ENCODE measurements at regions not wholly inside any gene's neighbourhood (a gene's known extent, or its start where the extent isn't known, plus 50 kb on each side); places are given as distances from the start of the nearest gene placed in this dataset.

- Mint-ChIP-seq H3K27ac (no peak overlapping the region), H3K9me3 (ENCODE audit: insufficient read depth) (peaks cover 5% of the 10 kb centered on the region), H3K4me1 (no peaks in the 10 kb centered on the region), H3K4me3 (no peak overlapping the region), H3K27me3 (no peaks in the 10 kb centered on the region)
- H3K9ac ChIP-seq (ENCODE audit: low read length): no peak overlapping the region
- ChIA-PET POLR2A (no interaction called here), CTCF (no interaction called here)
- H3K4me3 ChIP-seq (ENCODE audit: control extremely low read depth in 1 of 5, extremely low read depth in 1 of 5, insufficient read depth in 1 of 5, low read depth in 2 of 5, low read length in 4 of 5): no peak overlapping the region
- no peaks in the 10 kb centered on the region for H3K36me3 ChIP-seq (replicated peaks in 1 of 2; ENCODE audit: control extremely low read depth in 1 of 2, control insufficient read depth in 1 of 2, extremely low read depth in 1 of 2, insufficient read depth in 2 of 2, low read length in 1 of 2)
- no peak for TF ChIP-seq CTCF (IDR thresholded peaks at IDR 0.05)
- no peak overlapping the region for H2AFZ ChIP-seq (ENCODE audit: insufficient read depth, low read depth, low read length, poor library complexity, severe bottlenecking)
- no peak overlapping the region for H3K4me2 ChIP-seq (replicated peaks; ENCODE audit: low read depth, low read length, poor library complexity, severe bottlenecking)
- WGBS (ENCODE audit: insufficient coverage): no CpG with 5 or more reads among the region's 1 CpG
- no peaks in the 10 kb centered on the region for H4K20me1 ChIP-seq (ENCODE audit: control insufficient read depth, insufficient read depth, low read length, poor library complexity, severe bottlenecking)
- no peak overlapping the region for H3K27ac ChIP-seq (ENCODE audit: low read length in 2 of 2)
- no peaks in the 10 kb centered on the region for H3K27me3 ChIP-seq (replicated peaks in 1 of 4; ENCODE audit: control extremely low read depth in 1 of 4, control insufficient read depth in 3 of 4, insufficient read depth in 4 of 4, low read length in 3 of 4)
- no peaks in the 10 kb centered on the region for H3K4me1 ChIP-seq (ENCODE audit: control insufficient read depth in 2 of 2, insufficient read depth in 2 of 2, low read length in 2 of 2)
- intact Hi-C loops (cut with micrococcal nuclease): no loop called here
- H3K79me2 ChIP-seq (ENCODE audit: control insufficient read depth, insufficient read depth, low read length): no peaks in the 10 kb centered on the region
- no peak for ATAC-seq (ENCODE audit: low read depth)
- H3K9me3 ChIP-seq (ENCODE audit: control extremely low read depth in 1 of 3, control insufficient read depth in 2 of 3, insufficient read depth in 1 of 3, low read length in 2 of 3): peaks cover 0 to 6% (median 0%) of the 10 kb centered on the region in 3 donors
- DNase-seq: no peak
Observed at GRCh38 chr18:28334516-28334915, 157.6 kb upstream of the CDH2 start.

DNA sequence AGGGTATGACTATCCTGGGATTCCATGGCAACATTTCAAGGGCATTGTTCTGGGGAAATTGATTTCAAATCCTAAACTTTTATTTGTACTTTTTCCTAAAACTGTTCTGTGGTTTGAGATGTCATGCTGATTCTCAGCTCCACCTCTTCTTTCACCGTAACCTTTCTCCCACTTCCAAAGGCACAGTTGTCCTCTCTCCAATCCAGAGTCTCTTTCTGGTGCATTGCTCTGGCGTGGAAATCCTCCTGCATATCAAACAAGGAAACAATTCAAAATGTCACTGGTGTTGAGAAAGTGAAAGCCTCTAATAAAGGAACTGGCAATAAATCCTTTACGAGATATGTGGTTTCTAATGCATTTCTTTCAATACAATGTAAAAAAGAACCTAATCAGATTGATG, 155.1 kb upstream of the CDH2 start:
- Mint-ChIP-seq H3K4me1 (no peaks in the 10 kb centered on the region), H3K4me3 (no peak overlapping the region), H3K27me3 (no peaks in the 10 kb centered on the region), H3K9me3 (ENCODE audit: insufficient read depth) (peaks cover 2% of the 10 kb centered on the region), H3K27ac (no peak overlapping the region)
- Histone ChIP-seq H3K9me3 (ENCODE audit: control extremely low read depth in 1 of 3, control insufficient read depth in 2 of 3, insufficient read depth in 1 of 3, low read length in 2 of 3) (peaks cover 0 to 7% (median 0%) of the 10 kb centered on the region in 3 donors), H3K9ac (ENCODE audit: low read length) (no peak overlapping the region), H4K20me1 (ENCODE audit: control insufficient read depth, insufficient read depth, low read length, poor library complexity, severe bottlenecking) (no peaks in the 10 kb centered on the region), H3K4me2 (replicated peaks; ENCODE audit: low read depth, low read length, poor library complexity, severe bottlenecking) (no peak overlapping the region), H3K27ac (ENCODE audit: low read length in 2 of 2) (no peak overlapping the region), H3K36me3 (replicated peaks in 1 of 2; ENCODE audit: control extremely low read depth in 1 of 2, control insufficient read depth in 1 of 2, extremely low read depth in 1 of 2, insufficient read depth in 2 of 2, low read length in 1 of 2) (no peaks in the 10 kb centered on the region), H3K4me3 (ENCODE audit: control extremely low read depth in 1 of 5, extremely low read depth in 1 of 5, insufficient read depth in 1 of 5, low read depth in 2 of 5, low read length in 4 of 5) (no peak overlapping the region), H3K79me2 (ENCODE audit: control insufficient read depth, insufficient read depth, low read length) (no peaks in the 10 kb centered on the region), H2AFZ (ENCODE audit: insufficient read depth, low read depth, low read length, poor library complexity, severe bottlenecking) (no peak overlapping the region), H3K27me3 (replicated peaks in 1 of 4; ENCODE audit: control extremely low read depth in 1 of 4, control insufficient read depth in 3 of 4, insufficient read depth in 4 of 4, low read length in 3 of 4) (no peaks in the 10 kb centered on the region), H3K4me1 (ENCODE audit: control insufficient read depth in 2 of 2, insufficient read depth in 2 of 2, low read length in 2 of 2) (no peaks in the 10 kb centered on the region)
- CTCF ChIA-PET: no interaction called here
- no peak for DNase-seq
- POLR2A ChIA-PET: no interaction called here
- WGBS (ENCODE audit: insufficient coverage): 60% methylated on average over 1 of the region's 3 CpGs
- no peak for TF ChIP-seq EZH2 (IDR thresholded peaks at IDR 0.05; ENCODE audit: borderline replicate concordance, insufficient read depth, low read depth, low read length, poor library complexity, severe bottlenecking)
- no peak for TF ChIP-seq CTCF (IDR thresholded peaks at IDR 0.05)
- intact Hi-C loops (cut with micrococcal nuclease): no loop called here
- ATAC-seq (ENCODE audit: low read depth): no peak

All from B cell (primary cell).